ENCODE measurements at regions not wholly inside any gene's neighbourhood (a gene's known extent, or its start where the extent isn't known, plus 50 kb on each side); places are given as distances from the start of the nearest gene placed in this dataset.

- DNase-seq = peak; percentile 15
Measured at GRCh38 chr13:79679334-79679733, 198.4 kb downstream of the NDFIP2 start.

GRCh38 chr13:79678100-79678499 lies 197.1 kb downstream of the NDFIP2 start:
- no peak for DNase-seq

- no peak for DNase-seq
Measured at GRCh38 chr13:79675931-79676660, 195.1 kb downstream of the NDFIP2 start.

GRCh38 chr13:79674765-79675515 lies 194.0 kb downstream of the NDFIP2 start:
- DNase-seq = no peak

GRCh38 chr13:79673993-79674377 lies 193.0 kb downstream of the NDFIP2 start:
- no peak for DNase-seq

GRCh38 chr13:79673310-79673992 lies 192.5 kb downstream of the NDFIP2 start:
- DNase-seq = no peak

- DNase-seq = no peak
Measured at GRCh38 chr13:79671420-79671819, 190.5 kb downstream of the NDFIP2 start.

- DNase-seq = no peak
Measured at GRCh38 chr13:79668201-79668752, 187.3 kb downstream of the NDFIP2 start.

GRCh38 chr13:79667771-79668170 lies 186.8 kb downstream of the NDFIP2 start:
- no peak for DNase-seq

- DNase-seq = no peak
Measured at GRCh38 chr13:79663977-79664636, 183.2 kb downstream of the NDFIP2 start.

- DNase-seq = no peak
Measured at GRCh38 chr13:79663435-79663834, 182.5 kb downstream of the NDFIP2 start.

- no peak for DNase-seq
Measured at GRCh38 chr13:79662882-79663281, 181.9 kb downstream of the NDFIP2 start.

GRCh38 chr13:79660361-79660760 lies 179.4 kb downstream of the NDFIP2 start:
- no peak for DNase-seq

- no peak for DNase-seq
Measured at GRCh38 chr13:79659121-79659521, 178.2 kb downstream of the NDFIP2 start.

- DNase-seq = no peak
Measured at GRCh38 chr13:79658333-79658975, 177.5 kb downstream of the NDFIP2 start.

GRCh38 chr13:79655509-79655908 lies 174.6 kb downstream of the NDFIP2 start:
- no peak for DNase-seq

GRCh38 chr13:79654520-79654919 lies 173.6 kb downstream of the NDFIP2 start:
- no peak for DNase-seq

GRCh38 chr13:79650688-79651087 lies 169.7 kb downstream of the NDFIP2 start:
- no peak for DNase-seq

GRCh38 chr13:79648191-79648590 lies 167.2 kb downstream of the NDFIP2 start:
- no peak for DNase-seq

GRCh38 chr13:79647533-79647932 lies 166.6 kb downstream of the NDFIP2 start:
- no peak for DNase-seq

GRCh38 chr13:79646880-79647279 lies 165.9 kb downstream of the NDFIP2 start:
- DNase-seq = no peak

- DNase-seq = no peak
Measured at GRCh38 chr13:79645569-79645968, 164.6 kb downstream of the NDFIP2 start.

Measured in activated naive CD4-positive, alpha-beta T cell treated with anti-CD3 and anti-CD28 coated beads, Interleukin-2, amount 50 U/mL, for 16 hours (primary cell).